ENCODE measurements at regions not wholly inside any gene's neighbourhood (a gene's known extent, or its start where the extent isn't known, plus 50 kb on each side); places are given as distances from the start of the nearest gene placed in this dataset.

- TF ChIP-seq, protein P1, sequence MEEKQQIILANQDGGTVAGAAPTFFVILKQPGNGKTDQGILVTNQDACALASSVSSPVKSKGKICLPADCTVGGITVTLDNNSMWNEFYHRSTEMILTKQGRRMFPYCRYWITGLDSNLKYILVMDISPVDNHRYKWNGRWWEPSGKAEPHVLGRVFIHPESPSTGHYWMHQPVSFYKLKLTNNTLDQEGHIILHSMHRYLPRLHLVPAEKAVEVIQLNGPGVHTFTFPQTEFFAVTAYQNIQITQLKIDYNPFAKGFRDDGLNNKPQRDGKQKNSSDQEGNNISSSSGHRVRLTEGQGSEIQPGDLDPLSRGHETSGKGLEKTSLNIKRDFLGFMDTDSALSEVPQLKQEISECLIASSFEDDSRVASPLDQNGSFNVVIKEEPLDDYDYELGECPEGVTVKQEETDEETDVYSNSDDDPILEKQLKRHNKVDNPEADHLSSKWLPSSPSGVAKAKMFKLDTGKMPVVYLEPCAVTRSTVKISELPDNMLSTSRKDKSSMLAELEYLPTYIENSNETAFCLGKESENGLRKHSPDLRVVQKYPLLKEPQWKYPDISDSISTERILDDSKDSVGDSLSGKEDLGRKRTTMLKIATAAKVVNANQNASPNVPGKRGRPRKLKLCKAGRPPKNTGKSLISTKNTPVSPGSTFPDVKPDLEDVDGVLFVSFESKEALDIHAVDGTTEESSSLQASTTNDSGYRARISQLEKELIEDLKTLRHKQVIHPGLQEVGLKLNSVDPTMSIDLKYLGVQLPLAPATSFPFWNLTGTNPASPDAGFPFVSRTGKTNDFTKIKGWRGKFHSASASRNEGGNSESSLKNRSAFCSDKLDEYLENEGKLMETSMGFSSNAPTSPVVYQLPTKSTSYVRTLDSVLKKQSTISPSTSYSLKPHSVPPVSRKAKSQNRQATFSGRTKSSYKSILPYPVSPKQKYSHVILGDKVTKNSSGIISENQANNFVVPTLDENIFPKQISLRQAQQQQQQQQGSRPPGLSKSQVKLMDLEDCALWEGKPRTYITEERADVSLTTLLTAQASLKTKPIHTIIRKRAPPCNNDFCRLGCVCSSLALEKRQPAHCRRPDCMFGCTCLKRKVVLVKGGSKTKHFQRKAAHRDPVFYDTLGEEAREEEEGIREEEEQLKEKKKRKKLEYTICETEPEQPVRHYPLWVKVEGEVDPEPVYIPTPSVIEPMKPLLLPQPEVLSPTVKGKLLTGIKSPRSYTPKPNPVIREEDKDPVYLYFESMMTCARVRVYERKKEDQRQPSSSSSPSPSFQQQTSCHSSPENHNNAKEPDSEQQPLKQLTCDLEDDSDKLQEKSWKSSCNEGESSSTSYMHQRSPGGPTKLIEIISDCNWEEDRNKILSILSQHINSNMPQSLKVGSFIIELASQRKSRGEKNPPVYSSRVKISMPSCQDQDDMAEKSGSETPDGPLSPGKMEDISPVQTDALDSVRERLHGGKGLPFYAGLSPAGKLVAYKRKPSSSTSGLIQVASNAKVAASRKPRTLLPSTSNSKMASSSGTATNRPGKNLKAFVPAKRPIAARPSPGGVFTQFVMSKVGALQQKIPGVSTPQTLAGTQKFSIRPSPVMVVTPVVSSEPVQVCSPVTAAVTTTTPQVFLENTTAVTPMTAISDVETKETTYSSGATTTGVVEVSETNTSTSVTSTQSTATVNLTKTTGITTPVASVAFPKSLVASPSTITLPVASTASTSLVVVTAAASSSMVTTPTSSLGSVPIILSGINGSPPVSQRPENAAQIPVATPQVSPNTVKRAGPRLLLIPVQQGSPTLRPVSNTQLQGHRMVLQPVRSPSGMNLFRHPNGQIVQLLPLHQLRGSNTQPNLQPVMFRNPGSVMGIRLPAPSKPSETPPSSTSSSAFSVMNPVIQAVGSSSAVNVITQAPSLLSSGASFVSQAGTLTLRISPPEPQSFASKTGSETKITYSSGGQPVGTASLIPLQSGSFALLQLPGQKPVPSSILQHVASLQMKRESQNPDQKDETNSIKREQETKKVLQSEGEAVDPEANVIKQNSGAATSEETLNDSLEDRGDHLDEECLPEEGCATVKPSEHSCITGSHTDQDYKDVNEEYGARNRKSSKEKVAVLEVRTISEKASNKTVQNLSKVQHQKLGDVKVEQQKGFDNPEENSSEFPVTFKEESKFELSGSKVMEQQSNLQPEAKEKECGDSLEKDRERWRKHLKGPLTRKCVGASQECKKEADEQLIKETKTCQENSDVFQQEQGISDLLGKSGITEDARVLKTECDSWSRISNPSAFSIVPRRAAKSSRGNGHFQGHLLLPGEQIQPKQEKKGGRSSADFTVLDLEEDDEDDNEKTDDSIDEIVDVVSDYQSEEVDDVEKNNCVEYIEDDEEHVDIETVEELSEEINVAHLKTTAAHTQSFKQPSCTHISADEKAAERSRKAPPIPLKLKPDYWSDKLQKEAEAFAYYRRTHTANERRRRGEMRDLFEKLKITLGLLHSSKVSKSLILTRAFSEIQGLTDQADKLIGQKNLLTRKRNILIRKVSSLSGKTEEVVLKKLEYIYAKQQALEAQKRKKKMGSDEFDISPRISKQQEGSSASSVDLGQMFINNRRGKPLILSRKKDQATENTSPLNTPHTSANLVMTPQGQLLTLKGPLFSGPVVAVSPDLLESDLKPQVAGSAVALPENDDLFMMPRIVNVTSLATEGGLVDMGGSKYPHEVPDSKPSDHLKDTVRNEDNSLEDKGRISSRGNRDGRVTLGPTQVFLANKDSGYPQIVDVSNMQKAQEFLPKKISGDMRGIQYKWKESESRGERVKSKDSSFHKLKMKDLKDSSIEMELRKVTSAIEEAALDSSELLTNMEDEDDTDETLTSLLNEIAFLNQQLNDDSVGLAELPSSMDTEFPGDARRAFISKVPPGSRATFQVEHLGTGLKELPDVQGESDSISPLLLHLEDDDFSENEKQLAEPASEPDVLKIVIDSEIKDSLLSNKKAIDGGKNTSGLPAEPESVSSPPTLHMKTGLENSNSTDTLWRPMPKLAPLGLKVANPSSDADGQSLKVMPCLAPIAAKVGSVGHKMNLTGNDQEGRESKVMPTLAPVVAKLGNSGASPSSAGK (IDR thresholded peaks at IDR 0.05) = no peak
- TF ChIP-seq SETDB1 (IDR thresholded peaks at IDR 0.05; ENCODE audit: low read length) (no peak), PHB (CRISPR knock-in tag; IDR thresholded peaks at IDR 0.05) (no peak), CCNT2 (IDR thresholded peaks at IDR 0.05; ENCODE audit: borderline replicate concordance, extremely low read depth, insufficient read length, low read depth, low read length) (no peak), TAL1 (IDR thresholded peaks at IDR 0.05) (no peak), ZNF785 (CRISPR knock-in tag; IDR thresholded peaks at IDR 0.05) (no peak)
Measured at GRCh38 chr16:35193956-35194355, 1734.5 kb downstream of the TP53TG3F start (continued).

Data from K562 (cell line).